ENCODE measurements at regions not wholly inside any gene's neighbourhood (a gene's known extent, or its start where the extent isn't known, plus 50 kb on each side); places are given as distances from the start of the nearest gene placed in this dataset.

- H3K27ac ChIP-seq, result no peak overlapping the region
- no peaks in the 10 kb centered on the region for H3K36me3 ChIP-seq (replicated peaks in 1 of 2)
- 64 to 74% (median 70%) methylated on average over 19 of the region's 19 CpGs for WGBS, 4 donors
- H3K4me1 ChIP-seq (replicated peaks in 1 of 2), result no peaks in the 10 kb centered on the region
- no peaks in the 10 kb centered on the region for H3K27me3 ChIP-seq
- intact Hi-C loops (cut with DNase I), result no loop called here
- DNase-seq, result no peak
- TF ChIP-seq POLR2A (IDR thresholded peaks at IDR 0.05) (no peak), CTCF (IDR thresholded peaks at IDR 0.05) (no peak)
- H3K9me3 ChIP-seq (replicated peaks in 1 of 3), result no peaks in the 10 kb centered on the region
- H3K4me3 ChIP-seq, result no peak overlapping the region
Measured at GRCh38 chr4:78989697-78990270, 50.5 kb upstream of the PAQR3 start.
